SU-DHL-6 (cell line): ENCODE measurements at regions not wholly inside any gene's neighbourhood (a gene's known extent, or its start where the extent isn't known, plus 50 kb on each side); places are given as distances from the start of the nearest gene placed in this dataset.

ENCODE experiments used
- CTCF ChIP-seq: fragments of 200-600 bp; sonication (generic); IDR thresholded peaks from one replicate; pipeline ENCODE4 v1.5.1; 2017; ENCODE audit warnings: antibody characterized with exemption, mild to moderate bottlenecking, low read length, moderate library complexity; ENCODE audit not compliant: insufficient read depth, poor library complexity, severe bottlenecking
- EZH2phosphoT487 ChIP-seq: fragments of 200-600 bp; sonication (generic), shearing (Covaris generic); conservative IDR thresholded peaks from 2 replicates; pipeline ENCODE4 v1.6.1; 2018; ENCODE audit warnings: mild to moderate bottlenecking, antibody characterized with exemption, low read length, moderate library complexity, mixed read lengths

GRCh38 chr21:15520811-15521643 is 208.8 kb upstream of the USP25 start:
- no peak for TF ChIP-seq CTCF
- TF ChIP-seq EZH2phosphoT487: no peak
